ENCODE measurements at regions not wholly inside any gene's neighbourhood (a gene's known extent, or its start where the extent isn't known, plus 50 kb on each side); places are given as distances from the start of the nearest gene placed in this dataset.

DNA sequence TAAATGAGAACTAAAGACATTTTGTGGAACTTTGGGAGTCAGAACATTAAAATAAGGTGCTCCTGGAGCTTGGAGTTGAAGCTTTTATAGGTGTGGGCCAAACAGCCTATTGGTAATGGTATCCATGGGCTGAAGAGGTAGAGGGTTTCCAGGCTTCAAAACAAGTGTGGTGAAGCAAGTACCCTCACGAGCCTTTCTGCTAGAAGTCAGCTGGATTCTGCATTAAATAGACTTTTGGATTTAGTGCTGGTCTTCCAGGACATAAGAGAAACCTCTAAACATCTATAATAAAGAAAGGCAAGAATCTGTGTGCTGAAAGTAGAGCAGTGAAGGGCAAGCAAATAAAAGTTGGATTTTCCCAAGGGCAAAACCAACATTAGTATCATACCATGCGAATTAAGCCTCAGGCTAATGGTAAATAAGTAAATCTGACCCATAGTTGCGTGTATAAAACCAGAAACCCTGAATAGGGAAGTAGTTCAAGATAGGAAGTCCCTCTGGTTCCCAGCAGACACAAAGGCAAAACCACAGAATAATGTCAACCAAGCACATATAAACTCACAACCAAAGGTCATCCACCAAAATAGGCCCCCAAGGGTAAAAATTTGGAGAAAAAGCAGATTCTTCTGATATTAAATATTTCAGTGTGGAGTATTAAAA is 306.3 kb downstream of the TLE4 start:
- DNase-seq (ENCODE audit: low read depth) = no peak

DNA sequence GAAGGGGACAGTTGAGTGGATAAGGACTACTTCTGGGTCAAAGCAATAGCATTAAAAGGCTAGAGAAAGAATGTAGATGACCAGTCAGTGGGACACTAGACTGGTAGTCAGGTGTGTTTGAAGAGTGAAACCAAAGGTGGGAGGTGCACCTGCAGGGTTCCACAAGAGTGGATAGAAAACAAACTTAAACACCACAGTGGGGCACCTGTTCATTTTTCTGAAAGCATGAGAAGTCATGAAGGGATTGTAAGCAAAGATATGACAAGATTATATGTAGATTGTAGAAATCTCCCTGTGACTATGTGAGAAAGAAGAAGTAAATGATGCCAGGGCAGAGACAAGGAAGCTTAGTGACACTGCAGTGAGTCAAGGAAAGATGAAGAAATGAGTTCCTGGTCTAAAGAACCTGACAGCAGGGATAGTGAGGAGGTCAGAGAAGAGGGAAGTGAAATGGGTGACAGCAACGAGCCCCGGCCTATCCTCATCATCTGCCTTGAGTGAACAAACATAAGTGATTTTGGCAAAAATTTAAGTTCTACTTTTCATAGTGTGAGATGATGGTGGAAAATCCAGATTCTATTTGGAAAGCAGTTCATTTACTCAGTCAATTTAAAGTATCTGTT is 296.9 kb downstream of the TLE4 start:
- no peak for DNase-seq (ENCODE audit: low read depth)

DNA sequence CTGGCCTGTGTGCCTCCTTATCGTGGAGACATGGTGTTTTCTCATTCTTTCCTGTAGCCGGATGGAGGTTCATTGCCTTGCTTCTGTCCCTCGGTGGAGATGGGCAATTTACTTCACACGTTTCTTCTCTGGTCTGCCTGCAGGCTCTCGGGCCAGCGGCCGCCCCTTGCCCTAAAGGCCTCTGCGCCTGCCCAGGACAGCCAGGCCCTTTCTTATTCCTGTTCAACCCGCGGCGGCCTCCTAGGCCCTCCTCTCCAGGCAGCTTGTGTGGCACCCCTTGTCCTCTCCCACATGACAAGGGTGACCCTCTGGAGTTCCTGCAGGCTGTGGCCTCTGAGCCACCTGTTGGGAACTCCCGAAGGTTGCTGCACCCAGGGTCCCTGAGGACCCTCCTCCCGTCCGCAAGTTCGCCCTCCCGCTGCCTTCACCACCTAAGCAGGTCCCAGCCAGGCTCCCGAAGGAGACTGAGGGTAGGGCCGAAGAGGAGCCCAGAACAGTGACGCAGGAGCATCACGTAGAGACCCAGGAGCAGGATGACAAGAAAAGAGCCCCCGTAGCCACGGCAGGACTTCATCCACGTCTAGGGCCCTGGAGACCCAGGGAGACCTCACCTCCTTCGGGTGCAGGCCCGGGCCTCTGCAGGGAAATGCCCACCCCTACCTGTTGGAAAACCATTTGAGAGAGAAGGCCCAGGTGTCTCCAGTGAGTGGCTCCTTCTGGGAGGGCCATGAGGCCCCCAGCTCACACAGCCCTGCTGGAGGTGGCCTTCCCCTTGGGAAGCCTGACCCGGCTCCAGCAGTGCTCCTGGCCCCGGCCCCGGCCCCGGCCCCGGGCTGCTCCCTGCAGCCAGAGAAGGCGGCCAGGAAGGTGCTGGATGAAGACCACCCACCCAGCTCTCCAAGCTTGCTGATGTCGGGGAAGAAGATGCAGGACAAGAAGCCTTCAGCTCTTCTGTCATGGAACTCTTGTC is 291.4 kb downstream of the TLE4 start:
- no peak for DNase-seq (ENCODE audit: low read depth)

DNA sequence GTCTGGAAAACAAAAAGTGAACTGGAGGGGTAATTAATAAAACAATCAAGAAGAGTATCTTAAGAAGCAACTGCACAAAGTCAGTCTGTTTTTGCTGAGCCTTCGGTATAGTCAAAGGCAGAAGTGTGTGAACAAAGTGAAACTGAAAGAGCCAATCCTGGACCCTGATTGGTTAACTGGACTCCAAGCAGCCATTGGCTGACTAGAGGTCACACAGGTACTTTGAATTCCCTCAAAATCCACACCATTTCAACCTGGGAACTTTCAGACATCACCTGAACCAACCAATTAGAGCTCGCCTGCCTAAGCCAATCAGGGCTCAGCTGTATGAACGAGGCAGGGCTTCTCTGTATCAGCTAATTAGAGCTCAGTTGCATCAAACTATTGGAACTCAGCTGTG is 286.7 kb downstream of the TLE4 start:
- DNase-seq (ENCODE audit: low read depth) = no peak

DNA sequence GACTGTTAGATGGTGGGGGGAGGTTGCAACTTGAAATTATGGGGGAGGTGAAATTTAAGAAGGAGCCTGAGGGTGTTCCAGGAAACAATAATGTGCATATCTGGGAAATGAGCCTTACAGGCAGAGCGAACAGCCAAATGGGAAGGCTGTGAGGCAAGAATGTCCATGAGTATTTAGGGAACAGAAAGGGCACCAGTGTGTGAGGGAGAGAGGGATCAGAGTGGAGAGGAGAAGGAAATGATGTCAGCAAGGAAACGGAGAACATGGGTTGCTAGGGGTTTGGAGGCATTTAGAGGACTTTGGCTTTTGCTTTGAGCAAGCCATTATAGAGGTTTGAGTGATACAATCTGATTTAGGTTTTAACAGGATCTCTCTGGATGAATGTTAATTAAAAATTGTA is 285.4 kb downstream of the TLE4 start:
- DNase-seq (ENCODE audit: low read depth) = no peak

DNA sequence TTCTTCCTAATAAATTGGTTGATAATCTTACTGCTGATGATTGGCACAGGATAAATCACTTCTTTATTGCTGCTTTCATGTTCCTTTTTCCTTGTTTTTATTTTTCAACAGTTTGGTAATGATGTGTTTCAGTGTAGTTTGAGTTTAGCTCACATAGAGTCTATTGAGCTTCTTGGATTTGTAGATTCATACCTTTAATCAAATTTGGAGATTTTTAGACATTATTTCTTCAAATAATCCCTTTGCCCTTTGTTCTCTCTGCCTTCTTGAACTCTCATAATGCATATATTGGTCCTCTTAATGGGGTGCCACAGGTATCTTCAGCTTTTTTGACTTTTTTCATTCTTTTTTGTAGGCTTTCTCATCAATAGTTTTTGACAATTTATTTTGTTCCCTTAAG is 275.3 kb downstream of the TLE4 start:
- DNase-seq (ENCODE audit: low read depth) = no peak

DNA sequence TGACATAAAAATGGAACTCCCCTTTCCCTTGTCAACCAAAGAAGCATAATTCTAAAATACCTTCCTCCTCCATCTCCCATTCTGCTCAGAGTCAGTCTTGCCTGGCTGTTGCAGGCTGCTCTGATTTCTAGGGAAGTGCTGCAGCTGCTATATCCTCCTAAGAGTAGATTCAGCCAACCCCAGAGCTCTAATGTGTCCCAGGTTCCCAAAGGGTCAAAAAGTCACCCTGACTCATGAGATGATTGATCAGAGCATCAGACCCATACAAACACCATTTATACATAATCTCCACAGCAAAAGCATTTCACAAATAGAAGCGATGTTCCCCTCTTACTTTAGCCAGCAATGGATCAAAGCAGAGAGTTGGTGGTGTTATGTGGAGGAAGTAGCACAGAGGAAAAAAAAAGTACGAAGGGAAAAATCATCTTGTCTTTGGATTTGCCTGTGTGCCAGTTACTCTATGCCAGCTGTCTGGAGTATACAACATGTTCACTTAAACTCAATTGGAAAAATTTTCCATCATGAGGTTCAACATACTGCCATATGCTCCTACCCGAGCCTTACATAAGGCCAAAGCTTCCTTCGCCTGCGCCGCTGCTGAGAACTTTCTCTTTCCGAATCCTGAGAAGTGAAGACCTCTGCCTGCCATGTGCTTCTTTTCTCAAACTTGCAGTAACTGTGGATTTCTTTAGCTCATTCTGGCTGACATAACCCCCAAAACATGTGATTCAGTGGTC is 258.0 kb downstream of the TLE4 start:
- no peak for DNase-seq (ENCODE audit: low read depth)

DNA sequence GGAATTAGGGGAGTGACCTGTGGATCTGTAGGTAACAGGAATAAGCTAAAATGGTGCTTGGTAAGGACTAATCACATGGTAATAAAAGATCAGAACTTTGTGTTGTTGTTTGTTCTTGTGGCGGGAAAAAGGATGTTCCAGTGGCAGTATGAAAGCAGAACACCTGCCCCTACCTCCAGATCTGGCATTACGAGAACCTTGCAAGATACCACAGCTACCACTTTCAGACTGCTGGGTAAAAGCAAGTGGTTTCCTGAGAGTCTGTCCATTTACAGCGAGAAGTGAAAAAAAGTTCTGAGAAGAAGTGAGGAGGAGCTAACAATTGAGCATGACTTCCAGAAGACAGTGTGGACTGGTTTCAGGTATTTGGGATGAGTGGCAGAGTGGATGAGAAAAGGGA is 252.5 kb downstream of the TLE4 start:
- no peak for DNase-seq (ENCODE audit: low read depth)

DNA sequence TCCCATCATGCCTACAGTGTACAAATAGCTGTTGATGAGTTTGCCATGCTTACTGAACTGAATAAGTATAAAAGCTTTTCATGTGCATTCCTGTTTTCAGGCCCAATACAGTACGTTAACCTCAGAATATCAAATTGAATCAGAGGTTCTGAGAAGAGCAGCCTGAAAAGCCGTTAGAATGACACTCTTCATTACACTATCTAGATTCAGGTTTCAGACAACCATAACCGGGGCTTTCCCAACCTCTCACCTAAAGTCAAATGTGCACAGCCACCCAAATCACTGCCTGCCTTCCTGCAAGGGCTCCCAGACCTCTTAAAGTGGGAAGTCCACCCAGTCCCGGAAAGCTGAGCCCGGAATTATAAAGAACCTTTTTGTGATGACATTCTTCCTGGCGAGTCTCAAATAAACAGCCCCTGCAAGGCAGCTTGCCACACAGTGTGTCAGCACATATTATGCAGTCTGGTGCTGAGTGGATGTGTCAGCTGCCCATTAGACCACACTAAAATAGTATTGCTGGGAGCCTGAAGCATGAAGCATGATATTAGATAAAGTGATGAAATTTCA is 245.8 kb downstream of the TLE4 start:
- DNase-seq (ENCODE audit: low read depth) = no peak

DNA sequence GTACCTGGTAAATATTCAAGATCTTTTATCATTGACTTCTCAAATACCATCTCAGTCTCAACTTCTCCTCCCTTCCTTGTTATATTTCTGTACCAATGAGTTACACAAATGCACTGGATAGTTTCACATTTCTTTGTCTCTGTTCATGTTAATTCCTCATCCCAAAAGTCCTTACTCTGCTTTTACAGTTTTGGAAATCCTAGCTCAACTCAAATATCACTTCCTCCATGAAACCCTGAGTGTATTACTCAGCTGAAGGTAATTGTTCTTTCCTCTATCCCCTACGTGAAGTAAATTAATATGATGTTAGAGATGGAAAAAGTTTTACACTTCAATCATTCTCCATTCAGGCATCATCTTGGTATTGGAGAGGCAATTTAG is 241.5 kb downstream of the TLE4 start:
- DNase-seq (ENCODE audit: low read depth) = no peak

DNA sequence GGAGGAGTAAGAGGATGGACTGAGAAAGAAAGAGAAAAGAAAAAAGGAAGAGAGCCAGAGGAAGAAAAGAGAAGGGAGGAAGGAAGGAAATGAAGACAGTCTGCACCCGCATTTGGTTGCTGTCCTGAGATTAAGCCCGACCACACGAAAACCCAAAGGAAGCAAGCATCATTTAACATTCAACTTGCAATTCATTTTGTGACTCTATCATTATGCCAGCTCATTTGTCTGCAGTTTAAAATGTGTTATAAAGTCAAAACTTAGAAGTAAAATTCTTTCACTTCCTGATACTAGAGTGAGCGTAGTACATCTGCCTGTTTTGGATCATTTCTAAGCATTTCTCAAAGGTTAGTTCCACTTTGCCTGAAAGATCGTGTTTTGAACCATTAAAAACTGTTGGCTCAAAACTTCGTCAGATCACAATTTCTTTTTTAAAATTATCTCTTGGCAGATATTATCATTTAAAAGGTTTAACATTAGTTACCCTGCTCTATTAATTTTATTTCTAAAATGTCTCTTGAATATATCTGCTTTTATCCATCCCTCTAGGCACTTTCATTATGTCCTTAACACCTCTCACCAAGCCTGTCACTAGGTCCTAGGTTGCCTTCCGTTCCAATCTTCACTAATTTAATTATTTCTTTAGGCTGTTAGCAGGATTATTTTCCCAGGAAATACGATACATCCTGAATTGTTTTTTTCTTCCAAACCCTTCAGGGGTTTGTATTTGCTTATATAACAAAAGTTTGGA is 240.9 kb downstream of the TLE4 start:
- no peak for DNase-seq (ENCODE audit: low read depth)

DNA sequence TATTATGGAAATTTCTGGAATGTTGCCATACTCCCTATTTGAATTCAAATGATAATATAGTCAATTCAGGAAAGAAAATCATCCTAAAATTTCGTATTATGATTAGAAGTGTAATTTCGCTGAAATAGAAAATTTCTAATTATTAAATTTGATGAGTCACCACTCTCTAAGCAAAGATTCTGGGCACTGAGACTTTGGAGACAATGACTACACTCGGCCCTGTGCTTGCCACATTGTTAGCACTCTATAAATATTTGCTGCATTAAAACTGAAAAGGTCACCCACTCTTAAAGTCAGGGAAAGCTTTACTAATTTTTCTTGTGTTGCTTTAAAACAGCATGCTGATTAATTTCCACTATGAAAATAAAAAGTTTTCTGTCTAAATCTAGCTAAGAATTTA is 240.3 kb downstream of the TLE4 start:
- no peak for DNase-seq (ENCODE audit: low read depth)

DNA sequence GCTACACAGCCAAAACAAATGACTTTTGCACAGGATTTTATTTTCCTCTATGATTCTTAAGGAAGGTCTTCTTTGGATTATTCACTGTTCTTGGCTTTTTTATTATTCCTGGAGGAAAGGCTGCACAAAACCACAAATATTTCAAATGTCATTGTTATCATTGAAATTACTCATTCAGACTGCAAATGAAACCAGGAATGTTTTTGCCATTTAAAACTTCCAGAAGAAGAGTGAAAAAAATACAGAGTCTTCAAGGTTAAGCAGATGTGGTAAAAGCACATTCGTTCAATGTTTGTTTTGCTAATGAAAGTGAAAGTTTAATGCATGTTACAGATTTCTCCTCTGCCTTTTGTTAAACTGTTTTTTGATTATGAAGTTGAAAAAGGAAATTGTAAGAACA is 238.2 kb downstream of the TLE4 start:
- no peak for DNase-seq (ENCODE audit: low read depth)

DNA sequence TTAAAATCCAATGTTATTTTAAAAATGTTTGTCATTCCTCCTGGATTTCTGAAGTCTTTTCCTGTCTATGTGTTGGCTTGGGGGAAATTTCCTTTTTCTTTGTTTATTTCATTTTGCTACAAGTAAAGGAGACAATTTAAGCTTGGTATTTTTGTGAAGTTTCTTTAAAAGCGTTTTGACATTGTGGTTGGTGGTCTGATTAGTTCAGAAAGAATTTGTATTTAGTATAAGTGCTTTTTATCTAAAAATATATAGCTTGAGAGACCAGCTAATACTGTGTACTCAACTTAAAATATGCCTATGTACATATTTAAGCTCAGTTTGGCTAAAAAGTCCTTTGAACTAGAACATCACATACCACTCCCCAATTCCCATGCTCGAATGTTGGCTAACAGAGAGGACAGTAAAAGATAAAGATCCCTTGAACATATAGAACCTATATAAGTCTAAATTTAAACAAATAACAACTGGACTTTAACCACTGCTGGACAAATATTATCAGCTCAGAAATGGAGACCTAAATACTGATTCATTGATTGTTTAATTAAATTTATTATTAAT is 237.6 kb downstream of the TLE4 start:
- no peak for DNase-seq (ENCODE audit: low read depth)

DNA sequence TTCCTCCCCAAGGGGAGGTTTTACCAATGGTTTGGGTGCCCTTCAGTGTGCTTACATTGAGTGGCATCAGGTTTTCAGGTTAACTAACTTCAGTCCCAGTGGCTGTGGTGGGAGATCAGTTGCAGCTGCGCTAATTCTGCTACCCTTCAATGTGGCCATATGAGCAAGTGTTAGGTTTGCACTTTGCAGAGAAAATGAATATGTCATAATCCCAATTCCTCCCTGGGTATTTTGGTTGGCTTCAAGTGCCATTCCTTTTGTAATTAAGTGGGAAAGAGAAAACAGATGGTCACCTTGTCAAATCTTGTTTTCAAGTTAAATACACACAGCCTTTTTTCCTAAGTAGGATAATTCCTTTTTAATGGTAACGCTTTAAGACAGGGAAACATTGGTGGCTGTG is 236.2 kb downstream of the TLE4 start:
- DNase-seq (ENCODE audit: low read depth) = no peak

DNA sequence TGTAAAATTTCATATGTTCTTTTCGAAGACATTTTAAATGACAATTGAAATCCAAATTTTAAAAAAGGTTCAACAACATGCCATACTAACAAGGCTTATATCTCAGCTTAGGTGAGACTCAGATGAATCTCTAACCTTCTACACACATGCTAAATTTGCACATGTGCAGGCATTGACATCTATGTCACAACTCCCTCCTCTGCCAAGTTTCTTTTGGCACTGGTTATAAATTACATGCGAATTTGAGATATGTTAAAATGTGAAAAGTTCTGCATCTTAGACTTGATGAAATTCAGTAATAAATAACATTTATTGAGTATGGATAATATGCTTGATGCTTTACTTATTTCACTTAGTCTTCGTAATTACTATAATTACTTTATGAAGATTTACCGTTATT is 234.3 kb downstream of the TLE4 start:
- no peak for DNase-seq (ENCODE audit: low read depth)

DNA sequence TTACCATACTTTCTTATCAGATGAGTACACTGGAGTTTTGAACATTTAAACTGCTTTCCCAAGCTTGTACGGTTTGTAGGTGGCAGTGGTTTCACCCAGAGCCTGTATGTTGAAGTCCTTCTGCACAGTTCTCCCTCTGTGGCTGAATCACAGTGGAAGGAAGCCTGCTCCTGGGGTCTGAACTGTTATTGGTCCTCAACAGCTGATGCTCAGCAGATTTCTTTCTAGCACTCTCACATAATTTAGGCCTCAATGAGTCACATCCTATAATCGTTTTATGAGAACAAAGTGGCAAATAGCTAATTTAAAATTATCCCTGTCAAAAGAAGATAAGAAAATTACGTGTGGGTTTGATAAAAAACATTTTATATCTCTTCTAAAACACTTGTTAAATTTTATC is 229.7 kb downstream of the TLE4 start:
- DNase-seq (ENCODE audit: low read depth) = no peak

DNA sequence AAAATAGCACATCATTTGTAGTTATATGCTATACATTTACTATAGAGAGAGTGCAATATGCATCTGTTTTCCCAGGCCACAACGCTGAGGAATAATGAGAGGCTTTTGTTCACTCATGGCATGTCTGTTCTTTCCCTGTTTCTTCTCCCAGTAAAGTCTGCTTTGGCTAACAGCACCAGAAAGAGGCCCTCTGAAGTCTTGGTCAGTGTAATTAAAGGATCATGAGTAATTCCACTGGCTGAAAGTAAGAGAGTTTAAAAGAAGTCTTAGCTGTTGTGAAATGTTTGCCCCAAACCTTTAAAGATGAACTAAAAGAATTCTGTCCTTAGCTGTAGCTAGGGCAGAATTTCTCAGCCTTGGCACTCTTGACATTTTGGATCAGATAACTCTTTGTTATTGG is 228.8 kb downstream of the TLE4 start:
- no peak for DNase-seq (ENCODE audit: low read depth)

DNA sequence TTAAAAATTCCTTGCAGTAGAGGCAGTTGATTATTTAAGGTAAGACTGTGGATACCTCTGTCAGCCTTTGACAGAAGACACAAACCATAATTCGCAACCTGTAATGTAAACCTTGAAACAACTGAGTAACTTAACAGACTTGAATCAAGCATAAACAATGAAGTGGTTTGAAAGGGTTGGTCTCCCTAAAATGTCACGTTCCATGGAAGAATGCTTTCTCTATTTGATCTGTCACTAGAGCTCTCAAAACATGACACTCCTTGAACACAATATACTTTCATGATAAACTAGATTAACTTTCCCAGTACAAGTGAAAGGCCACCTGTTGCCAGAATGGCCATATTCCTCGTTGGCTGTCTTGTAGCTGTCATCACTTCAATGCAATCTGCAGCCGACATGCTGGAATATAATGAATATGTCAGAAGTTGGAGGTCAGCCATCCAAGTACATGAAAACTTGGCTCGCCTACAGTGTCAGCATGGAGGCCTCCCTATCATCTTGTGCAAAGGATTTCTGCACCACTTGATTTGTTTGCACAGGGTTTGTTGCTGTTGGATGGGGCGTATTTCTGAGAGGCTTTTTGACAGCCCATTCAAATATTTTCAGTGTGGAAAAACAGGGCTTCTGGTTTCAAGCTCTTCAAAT is 228.0 kb downstream of the TLE4 start:
- no peak for DNase-seq (ENCODE audit: low read depth)

DNA sequence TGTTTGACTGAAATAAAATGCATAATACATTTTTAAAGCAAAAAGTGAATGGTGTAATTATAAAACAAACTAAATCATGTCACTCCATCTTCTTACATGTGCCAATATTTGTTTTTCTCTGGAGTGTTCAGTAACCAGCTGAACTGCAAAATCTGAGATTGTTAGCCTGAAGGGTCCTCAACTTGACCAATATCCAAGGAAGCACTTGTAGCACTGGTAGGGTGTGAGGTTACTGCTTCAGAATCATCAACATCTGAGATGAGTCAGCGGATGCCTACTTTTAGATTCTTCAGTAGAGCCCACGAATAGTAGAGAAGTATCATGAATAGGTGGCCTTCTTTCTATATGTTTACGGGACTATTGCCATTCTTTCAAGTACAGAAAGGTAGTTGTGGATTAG is 226.7 kb downstream of the TLE4 start:
- DNase-seq (ENCODE audit: low read depth) = no peak

DNA sequence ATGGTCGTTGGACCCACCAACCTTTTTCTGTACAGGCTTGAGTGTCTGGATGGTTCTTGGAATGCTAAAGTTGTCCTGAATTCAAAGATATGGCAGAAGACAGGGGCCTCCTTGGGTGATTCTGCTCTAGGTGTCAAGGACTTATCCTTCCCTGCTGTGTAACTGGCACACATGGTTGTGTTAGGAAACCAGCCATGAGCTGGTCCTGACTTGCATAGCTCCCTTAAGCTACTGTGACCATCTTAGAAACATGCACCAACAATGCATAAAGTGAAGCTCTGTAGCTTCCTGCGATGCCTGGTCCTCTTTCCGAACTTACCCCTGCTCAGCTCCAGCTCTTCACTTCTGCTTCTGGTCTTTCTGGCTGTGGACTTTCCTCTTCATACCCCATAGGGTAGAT is 224.6 kb downstream of the TLE4 start:
- DNase-seq (ENCODE audit: low read depth) = no peak

Measured in stimulated activated CD8-positive, alpha-beta memory T cell treated with anti-CD3 and anti-CD28 coated beads, Interleukin-12 subunit alpha, Interleukin-12 subunit beta, amount 100 ng/mL, for 4 hours (primary cell).